IMR-90 (cell line): ENCODE measurements at regions not wholly inside any gene's neighbourhood (a gene's known extent, or its start where the extent isn't known, plus 50 kb on each side); places are given as distances from the start of the nearest gene placed in this dataset.

ENCODE experiments used
- CHD1 ChIP-seq: IDR thresholded peaks from 2 replicates; pipeline ENCODE4 v1.6.1; 2012; ENCODE audit warnings: low read depth, low read length, improper control_type of control experiment
- MAZ ChIP-seq: IDR thresholded peaks from 2 replicates; pipeline ENCODE4 v1.6.1; 2012; ENCODE audit warnings: low read depth, mild to moderate bottlenecking, low read length, improper control_type of control experiment, moderate library complexity, borderline replicate concordance
- MXI1 ChIP-seq: IDR thresholded peaks from 2 replicates; pipeline ENCODE4 v1.6.1; 2012; ENCODE audit warnings: low read depth, mild to moderate bottlenecking, low read length, moderate library complexity, borderline replicate concordance
- NFE2L2 ChIP-seq: fragments of 150-350 bp; IDR thresholded peaks from 2 replicates; pipeline ENCODE4 v1.6.1; 2016; ENCODE audit warnings: low read depth, mild to moderate bottlenecking, low read length
- POLR2A ChIP-seq: IDR thresholded peaks from 2 replicates; pipeline ENCODE4 v1.6.1; 2012; ENCODE audit warnings: mild to moderate bottlenecking, low read depth, low read length
- RAD21 ChIP-seq: IDR thresholded peaks from 2 replicates; pipeline ENCODE4 v1.6.1; 2012; ENCODE audit warnings: low read length, improper control_type of control experiment
- USF2 ChIP-seq: fragments of 150-350 bp; IDR thresholded peaks from 2 replicates; pipeline ENCODE4 v1.6.1; 2017; ENCODE audit warnings: mild to moderate bottlenecking, antibody characterized with exemption, low read length, low read depth
- TF ChIP-seq, protein P1 (sequence below): conservative IDR thresholded peaks from 2 replicates; pipeline ENCODE4 v1.5.1; 2012; ENCODE audit warnings: mild to moderate bottlenecking, low read depth, low read length, improper control_type of control experiment

- TF ChIP-seq USF2 (no peak), MAZ (no peak), RAD21 (no peak), MXI1 (no peak), NFE2L2 (no peak), CHD1 (no peak), POLR2A (no peak)
- TF ChIP-seq, protein P1, sequence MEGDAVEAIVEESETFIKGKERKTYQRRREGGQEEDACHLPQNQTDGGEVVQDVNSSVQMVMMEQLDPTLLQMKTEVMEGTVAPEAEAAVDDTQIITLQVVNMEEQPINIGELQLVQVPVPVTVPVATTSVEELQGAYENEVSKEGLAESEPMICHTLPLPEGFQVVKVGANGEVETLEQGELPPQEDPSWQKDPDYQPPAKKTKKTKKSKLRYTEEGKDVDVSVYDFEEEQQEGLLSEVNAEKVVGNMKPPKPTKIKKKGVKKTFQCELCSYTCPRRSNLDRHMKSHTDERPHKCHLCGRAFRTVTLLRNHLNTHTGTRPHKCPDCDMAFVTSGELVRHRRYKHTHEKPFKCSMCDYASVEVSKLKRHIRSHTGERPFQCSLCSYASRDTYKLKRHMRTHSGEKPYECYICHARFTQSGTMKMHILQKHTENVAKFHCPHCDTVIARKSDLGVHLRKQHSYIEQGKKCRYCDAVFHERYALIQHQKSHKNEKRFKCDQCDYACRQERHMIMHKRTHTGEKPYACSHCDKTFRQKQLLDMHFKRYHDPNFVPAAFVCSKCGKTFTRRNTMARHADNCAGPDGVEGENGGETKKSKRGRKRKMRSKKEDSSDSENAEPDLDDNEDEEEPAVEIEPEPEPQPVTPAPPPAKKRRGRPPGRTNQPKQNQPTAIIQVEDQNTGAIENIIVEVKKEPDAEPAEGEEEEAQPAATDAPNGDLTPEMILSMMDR, result no peak
Observed at GRCh38 chrX:43595931-43596330, 60.2 kb upstream of the MAOA start.
